ENCODE measurements at regions not wholly inside any gene's neighbourhood (a gene's known extent, or its start where the extent isn't known, plus 50 kb on each side); places are given as distances from the start of the nearest gene placed in this dataset.

GRCh38 chr11:25197515-25197914 lies 700.7 kb downstream of the LUZP2 start:
- H3K36me3 ChIP-seq (ENCODE audit: insufficient read depth, low read length), result no peaks in the 10 kb centered on the region
- no peak overlapping the region for H3K4me2 ChIP-seq (ENCODE audit: insufficient read depth, low read length)
- H3K9me3 ChIP-seq (ENCODE audit: insufficient read depth, low read length, severe bottlenecking), result no peaks in the 10 kb centered on the region
- H3K4me3 ChIP-seq (ENCODE audit: low read depth in 1 of 2, low read length in 2 of 2), result no peak overlapping the region
- no peaks in the 10 kb centered on the region for H4K20me1 ChIP-seq (ENCODE audit: insufficient read depth, low read length)
- DNase-seq, result no peak
- H2AFZ ChIP-seq (ENCODE audit: low read depth, low read length), result no peak overlapping the region
- H3K9ac ChIP-seq (ENCODE audit: low read depth, low read length), result no peak overlapping the region
- H3K4me1 ChIP-seq (ENCODE audit: insufficient read depth, low read length), result no peaks in the 10 kb centered on the region
- TF ChIP-seq EZH2 (IDR thresholded peaks at IDR 0.05; ENCODE audit: borderline replicate concordance, low read depth, low read length, severe bottlenecking) (no peak), CTCF (IDR thresholded peaks at IDR 0.05; ENCODE audit: borderline replicate concordance, extremely low read depth, low read length, poor library complexity, severe bottlenecking) (no peak)
- ATAC-seq (ENCODE audit: insufficient read depth, low read depth), result no peak
- no peaks in the 10 kb centered on the region for H3K27me3 ChIP-seq (ENCODE audit: insufficient read depth, low read length, poor library complexity)
- H3K79me2 ChIP-seq (ENCODE audit: insufficient read depth, low read length), result no peaks in the 10 kb centered on the region
- H3K27ac ChIP-seq (ENCODE audit: low read length), result no peak overlapping the region

- Histone ChIP-seq H3K9ac (ENCODE audit: low read depth, low read length) (no peak overlapping the region), H3K4me3 (ENCODE audit: low read depth in 1 of 2, low read length in 2 of 2) (no peak overlapping the region), H4K20me1 (ENCODE audit: insufficient read depth, low read length) (no peaks in the 10 kb centered on the region), H3K27me3 (ENCODE audit: insufficient read depth, low read length, poor library complexity) (no peaks in the 10 kb centered on the region), H3K4me1 (ENCODE audit: insufficient read depth, low read length) (no peaks in the 10 kb centered on the region), H2AFZ (ENCODE audit: low read depth, low read length) (no peak overlapping the region), H3K79me2 (ENCODE audit: insufficient read depth, low read length) (no peaks in the 10 kb centered on the region), H3K27ac (ENCODE audit: low read length) (no peak overlapping the region), H3K4me2 (ENCODE audit: insufficient read depth, low read length) (no peak overlapping the region), H3K9me3 (ENCODE audit: insufficient read depth, low read length, severe bottlenecking) (no peaks in the 10 kb centered on the region), H3K36me3 (ENCODE audit: insufficient read depth, low read length) (no peaks in the 10 kb centered on the region)
- DNase-seq, result no peak
- no peak for TF ChIP-seq EZH2 (IDR thresholded peaks at IDR 0.05; ENCODE audit: borderline replicate concordance, low read depth, low read length, severe bottlenecking)
- no peak for TF ChIP-seq CTCF (IDR thresholded peaks at IDR 0.05; ENCODE audit: borderline replicate concordance, extremely low read depth, low read length, poor library complexity, severe bottlenecking)
- ATAC-seq (ENCODE audit: insufficient read depth, low read depth), result no peak
These were observed 701.9 kb downstream of the LUZP2 start for GRCh38 chr11:25198704-25199103.

- no peaks in the 10 kb centered on the region for H3K4me1 ChIP-seq (ENCODE audit: insufficient read depth, low read length)
- H3K27me3 ChIP-seq (ENCODE audit: insufficient read depth, low read length, poor library complexity), result no peaks in the 10 kb centered on the region
- ATAC-seq (ENCODE audit: insufficient read depth, low read depth) (no peak), DNase-seq (no peak)
- no peaks in the 10 kb centered on the region for H3K79me2 ChIP-seq (ENCODE audit: insufficient read depth, low read length)
- TF ChIP-seq EZH2 (IDR thresholded peaks at IDR 0.05; ENCODE audit: borderline replicate concordance, low read depth, low read length, severe bottlenecking) (no peak), CTCF (IDR thresholded peaks at IDR 0.05; ENCODE audit: borderline replicate concordance, extremely low read depth, low read length, poor library complexity, severe bottlenecking) (no peak)
- no peak overlapping the region for H3K4me3 ChIP-seq (ENCODE audit: low read depth in 1 of 2, low read length in 2 of 2)
- no peak overlapping the region for H2AFZ ChIP-seq (ENCODE audit: low read depth, low read length)
- no peaks in the 10 kb centered on the region for H4K20me1 ChIP-seq (ENCODE audit: insufficient read depth, low read length)
- no peak overlapping the region for H3K4me2 ChIP-seq (ENCODE audit: insufficient read depth, low read length)
- H3K36me3 ChIP-seq (ENCODE audit: insufficient read depth, low read length), result no peaks in the 10 kb centered on the region
- H3K9ac ChIP-seq (ENCODE audit: low read depth, low read length), result no peak overlapping the region
- no peak overlapping the region for H3K27ac ChIP-seq (ENCODE audit: low read length)
- H3K9me3 ChIP-seq (ENCODE audit: insufficient read depth, low read length, severe bottlenecking), result no peaks in the 10 kb centered on the region
These were observed 704.1 kb downstream of the LUZP2 start for GRCh38 chr11:25200925-25201324.

GRCh38 chr11:25206762-25207161 lies 709.9 kb downstream of the LUZP2 start:
- no peak overlapping the region for H3K27ac ChIP-seq (ENCODE audit: low read length)
- H3K79me2 ChIP-seq (ENCODE audit: insufficient read depth, low read length), result no peaks in the 10 kb centered on the region
- no peaks in the 10 kb centered on the region for H4K20me1 ChIP-seq (ENCODE audit: insufficient read depth, low read length)
- H3K9me3 ChIP-seq (ENCODE audit: insufficient read depth, low read length, severe bottlenecking), result no peaks in the 10 kb centered on the region
- no peak overlapping the region for H3K4me2 ChIP-seq (ENCODE audit: insufficient read depth, low read length)
- DNase-seq, result no peak
- no peak overlapping the region for H2AFZ ChIP-seq (ENCODE audit: low read depth, low read length)
- no peaks in the 10 kb centered on the region for H3K4me1 ChIP-seq (ENCODE audit: insufficient read depth, low read length)
- H3K27me3 ChIP-seq (ENCODE audit: insufficient read depth, low read length, poor library complexity), result no peaks in the 10 kb centered on the region
- H3K36me3 ChIP-seq (ENCODE audit: insufficient read depth, low read length), result no peaks in the 10 kb centered on the region
- ATAC-seq (ENCODE audit: insufficient read depth, low read depth), result no peak
- no peak overlapping the region for H3K9ac ChIP-seq (ENCODE audit: low read depth, low read length)
- H3K4me3 ChIP-seq (ENCODE audit: low read depth in 1 of 2, low read length in 2 of 2), result no peak overlapping the region
- no peak for TF ChIP-seq CTCF (IDR thresholded peaks at IDR 0.05; ENCODE audit: borderline replicate concordance, extremely low read depth, low read length, poor library complexity, severe bottlenecking)
- no peak for TF ChIP-seq EZH2 (IDR thresholded peaks at IDR 0.05; ENCODE audit: borderline replicate concordance, low read depth, low read length, severe bottlenecking)

Data from DND-41 (cell line).